GM18519 (cell line): ENCODE measurements at regions not wholly inside any gene's neighbourhood (a gene's known extent, or its start where the extent isn't known, plus 50 kb on each side); places are given as distances from the start of the nearest gene placed in this dataset.

Experiments used
- ATAC-seq: cut with Tn5 transposase; IDR thresholded peaks from one replicate; pipeline ENCODE4 v1.9.1; 2021; ENCODE audit warnings: mild to moderate bottlenecking, moderate library complexity; ENCODE audit not compliant: unreplicated experiment, low FRiP score

DNA sequence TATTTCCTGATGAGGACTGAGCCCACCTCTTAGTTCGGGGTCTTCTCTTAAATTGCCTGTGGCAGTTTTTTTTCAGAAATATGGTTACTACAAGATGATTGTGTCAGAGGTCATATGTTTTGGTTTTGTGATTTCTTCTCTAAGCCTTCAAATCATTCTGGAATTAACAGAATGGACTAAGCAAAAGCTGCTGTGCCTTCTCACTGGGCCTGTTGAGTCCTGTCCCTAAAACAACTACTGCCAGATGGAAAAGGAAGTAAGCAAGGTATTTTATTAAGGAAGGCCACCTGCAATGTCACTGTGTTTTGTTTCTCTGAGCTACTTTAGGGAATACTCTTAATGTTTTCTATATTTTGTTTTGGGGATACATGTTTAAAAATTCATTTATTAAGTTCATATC lies 470.8 kb downstream of the PCDH20 start:
- ATAC-seq: no peak

GRCh38 chr13:60944016-60944415 lies 471.6 kb downstream of the PCDH20 start:
- no peak for ATAC-seq

GRCh38 chr13:60936281-60936680 lies 479.4 kb downstream of the PCDH20 start:
- no peak for ATAC-seq

DNA sequence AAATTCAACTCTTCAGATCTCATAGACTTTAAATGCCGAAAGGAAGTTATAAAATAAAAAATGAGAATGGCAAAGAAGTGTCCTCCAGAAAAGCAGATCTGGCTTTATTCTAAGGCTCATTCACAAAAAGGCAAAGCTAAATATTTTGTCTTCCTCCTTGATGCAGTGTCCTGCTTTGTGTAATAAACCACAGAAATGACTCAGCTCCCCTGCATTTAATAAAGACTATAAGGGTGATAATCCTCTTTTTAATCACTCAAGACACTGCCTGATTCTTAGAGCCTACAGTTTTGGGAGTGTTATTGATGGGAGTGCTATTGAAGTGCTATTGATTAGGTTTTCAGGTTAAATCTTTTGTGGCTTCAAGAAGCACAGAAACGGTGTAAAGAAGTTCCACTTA lies 482.0 kb downstream of the PCDH20 start:
- ATAC-seq: no peak

GRCh38 chr13:60931858-60932546 lies 483.6 kb downstream of the PCDH20 start:
- no peak for ATAC-seq

- ATAC-seq: no peak
Observed at GRCh38 chr13:60925686-60926085, 490.0 kb downstream of the PCDH20 start.

DNA sequence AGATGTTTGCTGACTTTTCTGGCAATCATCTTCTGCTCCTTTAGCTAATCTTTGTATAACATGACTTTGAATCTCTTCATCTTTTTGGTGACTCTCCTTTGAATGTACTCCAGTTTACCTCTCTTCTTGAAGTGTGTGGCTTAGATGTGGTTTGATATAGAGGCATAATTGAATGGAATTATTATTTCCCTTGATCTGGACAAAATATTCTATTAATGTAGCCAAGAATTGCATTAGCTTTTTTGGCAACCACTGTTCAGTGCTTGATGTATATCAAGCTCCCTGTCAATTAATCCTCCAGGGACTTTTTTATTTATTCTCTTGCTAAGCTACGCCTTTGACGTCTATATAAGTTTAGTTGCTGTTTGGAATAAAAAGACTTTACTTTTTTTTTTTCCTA lies 490.8 kb downstream of the PCDH20 start:
- no peak for ATAC-seq

DNA sequence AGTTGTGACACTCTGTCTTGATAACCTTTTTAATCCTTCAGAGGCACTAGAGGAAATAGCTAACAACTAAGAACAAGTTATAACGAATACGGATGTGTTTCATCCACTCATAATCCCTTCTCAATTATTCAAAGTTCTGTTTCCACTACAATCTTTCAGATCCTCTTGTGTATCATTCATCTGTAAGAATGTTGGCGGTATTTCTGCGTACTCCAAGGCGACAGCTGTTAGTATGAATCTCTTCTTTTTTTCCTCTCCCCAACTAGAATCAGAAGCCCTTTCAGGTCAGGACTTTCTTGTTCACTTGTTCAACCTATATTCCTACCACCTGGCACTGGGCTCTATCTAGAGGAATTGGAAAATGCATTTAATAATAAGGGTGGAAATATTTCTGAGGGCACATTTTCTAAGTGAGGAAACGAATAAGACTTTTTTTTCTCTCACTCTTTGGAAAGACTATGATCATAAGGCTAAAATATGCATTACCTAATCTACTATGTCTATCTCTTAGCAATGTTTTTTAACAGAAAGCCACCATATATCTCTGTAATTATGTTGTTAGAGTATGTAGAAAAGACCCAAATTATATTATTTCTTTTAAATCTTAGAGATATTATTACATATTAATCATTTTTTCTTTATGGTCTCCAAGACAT lies 492.9 kb downstream of the PCDH20 start:
- ATAC-seq: no peak

GRCh38 chr13:60893801-60894200 lies 496.8 kb downstream of the TDRD3 start:
- ATAC-seq: no peak

DNA sequence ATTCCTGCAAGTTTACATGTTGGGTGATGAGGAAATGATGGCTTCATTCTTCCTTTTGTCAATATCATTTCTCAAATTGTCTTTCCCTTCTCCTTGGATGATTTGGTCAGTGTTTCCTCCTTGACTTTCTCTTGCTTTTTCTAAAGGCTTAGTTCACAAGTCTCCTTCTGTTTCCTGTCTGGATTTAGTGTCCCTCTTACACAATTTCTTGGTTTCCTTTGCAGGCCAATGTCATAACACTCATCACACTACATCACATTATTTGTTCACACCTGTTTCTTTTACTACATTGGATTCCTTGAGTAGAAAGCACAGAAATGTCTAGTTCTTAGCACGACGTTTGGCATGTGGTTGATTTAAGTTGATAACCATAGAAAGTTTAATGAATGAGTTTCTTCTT lies 490.7 kb downstream of the TDRD3 start:
- no peak for ATAC-seq

- ATAC-seq: no peak
Observed at GRCh38 chr13:60881507-60881906, 484.5 kb downstream of the TDRD3 start.

DNA sequence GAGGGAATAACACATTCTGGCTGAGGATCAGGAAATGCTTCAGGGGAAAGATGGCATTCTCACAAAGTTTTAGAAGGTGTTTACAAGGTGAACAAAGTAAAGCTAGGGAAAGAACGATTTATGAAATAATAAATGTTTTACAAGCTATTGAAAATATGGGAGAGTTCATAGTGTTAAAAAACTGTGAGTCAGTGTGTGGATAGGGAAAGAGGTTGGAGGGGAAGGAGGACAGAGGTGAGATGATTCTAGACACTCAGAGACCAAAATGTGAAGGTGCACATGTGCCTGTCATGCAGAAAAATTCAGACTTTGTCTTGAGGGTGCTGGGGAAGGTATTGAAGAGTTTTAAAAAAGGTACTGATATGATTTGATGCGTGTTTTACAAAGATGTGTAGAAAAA lies 476.1 kb downstream of the TDRD3 start:
- ATAC-seq: no peak

- no peak for ATAC-seq
Observed at GRCh38 chr13:60869941-60870613, 473.1 kb downstream of the TDRD3 start.

DNA sequence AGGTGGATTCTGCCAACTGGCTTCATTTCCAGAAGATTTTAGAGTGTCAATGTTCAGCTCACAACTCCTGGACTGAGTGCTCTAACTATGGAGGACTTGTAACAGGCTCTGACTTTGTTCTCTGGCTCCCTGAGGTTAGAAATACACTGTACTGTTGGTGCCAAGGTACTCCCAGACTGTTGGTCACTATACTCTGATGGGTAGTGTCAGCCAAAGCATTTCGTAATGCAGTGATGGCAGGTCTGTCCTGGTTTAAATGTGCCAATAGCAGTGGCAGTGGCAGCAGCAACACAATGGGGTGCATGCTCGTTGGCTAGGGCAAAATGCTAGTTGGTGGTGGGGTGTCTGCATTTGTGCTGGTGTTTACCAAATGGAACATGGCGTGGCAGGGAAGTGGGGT lies 472.2 kb downstream of the TDRD3 start:
- no peak for ATAC-seq

DNA sequence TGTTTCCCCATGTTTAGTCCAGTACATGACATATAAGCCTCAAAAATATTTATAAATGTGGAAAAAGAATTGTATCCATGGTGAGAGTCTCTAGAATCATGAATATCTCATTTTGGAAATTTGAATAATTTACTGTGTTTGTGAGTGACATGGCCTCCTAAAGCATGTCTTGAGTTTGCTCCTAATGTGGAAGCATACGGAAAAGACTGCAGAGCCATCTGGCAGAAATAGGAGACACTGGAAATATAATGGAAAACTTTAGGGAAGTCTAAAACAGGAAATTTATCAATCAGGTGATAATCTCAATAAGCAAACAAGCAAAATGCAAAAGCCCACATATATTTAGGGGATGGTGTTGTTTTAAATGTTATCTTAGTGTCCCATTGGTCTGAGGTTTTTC lies 465.0 kb downstream of the TDRD3 start:
- no peak for ATAC-seq

DNA sequence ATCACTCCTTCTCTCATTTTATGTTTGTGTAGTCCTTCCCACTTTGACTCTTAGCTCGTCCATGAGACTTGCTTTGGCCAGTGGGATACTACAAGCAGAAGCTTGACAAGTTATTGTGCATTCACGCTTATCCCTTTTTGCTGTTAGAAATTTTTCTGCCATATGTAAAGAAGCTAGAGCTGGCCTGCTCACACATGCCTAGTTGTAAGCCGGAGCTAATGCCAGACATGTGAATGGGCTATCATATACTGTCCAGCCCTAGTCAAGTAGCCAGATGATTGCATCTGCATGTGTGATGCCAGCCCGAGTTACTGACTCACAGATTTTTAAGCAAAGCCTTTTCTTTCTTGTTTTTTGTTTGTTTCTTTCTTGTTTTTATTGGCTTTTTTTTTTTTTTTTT lies 460.7 kb downstream of the TDRD3 start:
- ATAC-seq: no peak

GRCh38 chr13:60852886-60853285 lies 455.9 kb downstream of the TDRD3 start:
- ATAC-seq: no peak

- ATAC-seq: no peak
Observed at GRCh38 chr13:60851378-60851777, 454.4 kb downstream of the TDRD3 start.

GRCh38 chr13:60850526-60850925 lies 453.5 kb downstream of the TDRD3 start:
- no peak for ATAC-seq

GRCh38 chr13:60838581-60838980 lies 441.6 kb downstream of the TDRD3 start:
- ATAC-seq: no peak

DNA sequence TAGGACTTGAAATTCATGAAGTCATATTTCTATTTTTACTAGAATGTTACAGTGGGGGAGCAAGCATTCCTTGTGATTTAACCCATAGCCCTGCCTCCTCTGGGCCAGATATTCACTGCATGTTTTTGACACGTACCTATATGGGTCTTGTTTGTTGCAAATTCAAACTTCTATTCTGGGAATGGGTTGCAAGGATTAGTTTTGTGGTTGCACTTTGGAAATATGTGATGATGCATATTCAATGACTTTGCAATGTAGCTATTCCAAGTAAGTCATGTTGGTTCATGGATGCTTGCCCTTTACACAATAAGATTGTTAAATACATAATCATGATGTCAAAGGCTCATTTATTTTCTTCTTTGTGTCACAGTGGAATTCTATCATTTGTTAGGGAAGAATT lies 440.8 kb downstream of the TDRD3 start:
- ATAC-seq: no peak

GRCh38 chr13:60836821-60837220 lies 439.8 kb downstream of the TDRD3 start:
- ATAC-seq: no peak
